HCT116 (cell line): ENCODE measurements at regions not wholly inside any gene's neighbourhood (a gene's known extent, or its start where the extent isn't known, plus 50 kb on each side); places are given as distances from the start of the nearest gene placed in this dataset.

ENCODE experiments used
- ATAC-seq: fragments of 200-7000 bp; cut with Tn5 transposase; 2 replicates; pipeline ENCODE4 v1.9.1; 2020; ENCODE audit warnings: mild to moderate bottlenecking, moderate library complexity
- BruUV-seq: library from RNA; stranded (reverse); fragments of 400-500 nt; replicated peaks from 2 replicates; lab custom pipeline; 2021; lab: Mats Ljungman, UMichigan
- CTCF ChIA-PET: fragments of 300-600 bp; sonication (Branson Sonifier 250); formaldehyde crosslinking; loops from one replicate; lab custom pipeline; 2021; ENCODE audit warnings: antibody characterized with exemption; lab: Charles Lee
- POLR2A ChIA-PET: fragments of 300-600, 350-600 bp; sonication (Branson Sonifier 250); formaldehyde crosslinking; loops from one replicate; lab custom pipeline; 2021; ENCODE audit warnings: antibody characterized with exemption; lab: Charles Lee
- RAD21 ChIA-PET, 2 experiments: fragments of 300-600 bp; sonication (Branson Sonifier 250); formaldehyde crosslinking; loops; one replicate each; lab custom pipeline; 2023; ENCODE audit warnings: low total read pairs in 2 of 2; ENCODE audit not compliant: uncharacterized antibody in 2 of 2, unreplicated experiment in 2 of 2, low non-redundant PET in 1 of 2; lab: Charles Lee
- DNase-seq: peaks from one replicate; pipeline ENCODE4 v3.0.0-alpha.2; 2010; ENCODE audit warnings: low read depth, low spot score
- H2AFZ ChIP-seq: fragments of 200-600 bp; shearing (Covaris generic), sonication (generic); 2 replicates; pipeline ENCODE4 v1.6.1; 2017; ENCODE audit warnings: low read depth, mixed run types, mixed read lengths, antibody characterized with exemption, low read length; ENCODE audit not compliant: poor library complexity, severe bottlenecking
- H3K27ac ChIP-seq: 2 replicates; pipeline ENCODE4 v1.5.1; 2012; ENCODE audit warnings: low read depth, low read length
- H3K27me3 ChIP-seq: fragments of 200-600 bp; sonication (generic); 2 replicates; pipeline ENCODE4 v1.6.1; 2016; ENCODE audit warnings: mixed run types, low read length, mixed read lengths; ENCODE audit not compliant: insufficient read depth
- H3K36me3 ChIP-seq, 2 experiments: fragments of 200-500 bp in 1 of 2; fragments of 200-600 bp in 1 of 2; sonication (Bioruptor generic) in 1 of 2; sonication (generic) in 1 of 2; 2 replicates each; pipeline versions ENCODE4 v1.5.1 to v1.6.1; 2014 to 2016; ENCODE audit warnings: low read length in 2 of 2, inconsistent platforms in 1 of 2, mixed read lengths in 1 of 2, mixed run types in 1 of 2; ENCODE audit not compliant: insufficient read depth in 2 of 2, control insufficient read depth in 1 of 2
- H3K4me1 ChIP-seq, 2 experiments: fragments of 200-600 bp in 1 of 2; sonication (generic) in 1 of 2; 2 replicates each; pipeline versions ENCODE4 v1.5.1 to v1.6.1; 2012 to 2017; ENCODE audit warnings: low read length in 2 of 2, inconsistent platforms in 1 of 2, mild to moderate bottlenecking in 1 of 2, mixed read lengths in 1 of 2, mixed run types in 1 of 2, moderate library complexity in 1 of 2; ENCODE audit not compliant: insufficient read depth in 2 of 2, control insufficient read depth in 1 of 2
- H3K4me2 ChIP-seq: fragments of 200-600 bp; sonication (generic); 2 replicates; pipeline ENCODE4 v1.6.1; 2017; ENCODE audit warnings: mixed run types, low read length, mixed read lengths
- H3K4me3 ChIP-seq, 2 experiments: fragments of 200-600 bp in 1 of 2; sonication (generic) in 1 of 2; replicated peaks in 1 of 2; 2 replicates each; pipeline ENCODE4 v1.5.1; 2011 to 2016; ENCODE audit warnings: low read length in 2 of 2, control low read depth in 1 of 2, low read depth in 1 of 2, mild to moderate bottlenecking in 1 of 2, mixed read lengths in 1 of 2, mixed run types in 1 of 2
- H3K79me2 ChIP-seq: fragments of 200-600 bp; sonication (generic); 2 replicates; pipeline ENCODE4 v1.6.1; 2017; ENCODE audit warnings: mild to moderate bottlenecking, mixed run types, low read length, moderate library complexity, mixed read lengths; ENCODE audit not compliant: insufficient read depth
- H3K9ac ChIP-seq: fragments of 200-600 bp; sonication (generic); 2 replicates; pipeline ENCODE4 v1.6.1; 2016; ENCODE audit warnings: low read length, mixed read lengths
- H3K9me2 ChIP-seq: fragments of 200-600 bp; sonication (generic), shearing (Covaris generic); 2 replicates; pipeline ENCODE4 v1.6.1; 2017; ENCODE audit warnings: mixed run types, mild to moderate bottlenecking, moderate library complexity; ENCODE audit not compliant: insufficient read depth
- H3K9me3 ChIP-seq, 2 experiments: fragments of 200-500 bp in 1 of 2; fragments of 200-600 bp in 1 of 2; sonication (Bioruptor generic) in 1 of 2; sonication (generic) in 1 of 2; 2 replicates each; pipeline ENCODE4 v1.6.1; 2014 to 2017; ENCODE audit warnings: low read length in 2 of 2, mixed read lengths in 2 of 2, inconsistent platforms in 1 of 2, low read depth in 1 of 2, mild to moderate bottlenecking in 1 of 2, mixed run types in 1 of 2, moderate library complexity in 1 of 2; ENCODE audit not compliant: control insufficient read depth in 1 of 2, insufficient read depth in 1 of 2
- H4K20me1 ChIP-seq: fragments of 200-600 bp; sonication (generic), shearing (Covaris generic); 2 replicates; pipeline ENCODE4 v1.6.1; 2017; ENCODE audit warnings: mixed run types, mild to moderate bottlenecking, moderate library complexity; ENCODE audit not compliant: insufficient read depth
- CBX3 ChIP-seq: IDR thresholded peaks from 2 replicates; pipeline ENCODE4 v1.6.1; 2012; ENCODE audit warnings: low read depth
- EGR1 ChIP-seq: IDR thresholded peaks from 2 replicates; pipeline ENCODE4 v1.6.1; 2012; ENCODE audit warnings: low read depth
- ELF1 ChIP-seq: IDR thresholded peaks from 2 replicates; pipeline ENCODE4 v1.6.1; 2012; ENCODE audit warnings: low read depth, borderline replicate concordance
- EZH2 ChIP-seq: fragments of 200-600 bp; sonication (generic); IDR thresholded peaks from 2 replicates; pipeline ENCODE4 v1.6.1; 2017; ENCODE audit warnings: antibody characterized with exemption, mixed run types
- EZH2phosphoT487 ChIP-seq: fragments of 200-600 bp; IDR thresholded peaks from 2 replicates; pipeline ENCODE4 v1.6.1; 2018; ENCODE audit warnings: antibody characterized with exemption, borderline replicate concordance
- JUND ChIP-seq: IDR thresholded peaks from 2 replicates; pipeline ENCODE4 v1.6.1; 2012
- POLR2A ChIP-seq: IDR thresholded peaks from 2 replicates; pipeline ENCODE4 v1.7.0; 2011; ENCODE audit warnings: borderline replicate concordance; ENCODE audit not compliant: insufficient read depth, insufficient read length; ENCODE audit errors: extremely low read depth
- POLR2AphosphoS5 ChIP-seq: IDR thresholded peaks from 2 replicates; pipeline ENCODE4 v1.6.1; 2011; ENCODE audit warnings: mild to moderate bottlenecking, low read depth, low read length, moderate library complexity
- REST ChIP-seq: IDR thresholded peaks from 2 replicates; pipeline ENCODE4 v1.6.1; 2012; ENCODE audit warnings: low read depth
- TCF7L2 ChIP-seq: IDR thresholded peaks from 2 replicates; pipeline ENCODE4 v1.7.0; 2011; ENCODE audit warnings: borderline replicate concordance, inconsistent platforms; ENCODE audit not compliant: insufficient read depth, insufficient read length; ENCODE audit errors: extremely low read depth
- ZBTB33 ChIP-seq: IDR thresholded peaks from 2 replicates; pipeline ENCODE4 v1.6.1; 2011; ENCODE audit warnings: mild to moderate bottlenecking, low read length, moderate library complexity; ENCODE audit not compliant: insufficient replicate concordance; ENCODE audit errors: extremely low read depth
- ZFX ChIP-seq: fragments of 450-650 bp; IDR thresholded peaks from 2 replicates; pipeline ENCODE4 v1.6.1; 2017
- ZNF274 ChIP-seq: fragments of 200-500 bp; sonication (Bioruptor generic); IDR thresholded peaks from 2 replicates; pipeline ENCODE4 v1.6.1; 2014; ENCODE audit warnings: mild to moderate bottlenecking, low read depth, low read length, inconsistent platforms
- intact Hi-C: fragments of 100-400 bp; cut with micrococcal nuclease; formaldehyde crosslinking; loops from 2 replicates; pipeline ENCODE4 v1.10.0; 2022
- TF ChIP-seq, protein P1 (sequence below): IDR thresholded peaks from 2 replicates; pipeline ENCODE4 v1.6.1; 2012

DNA sequence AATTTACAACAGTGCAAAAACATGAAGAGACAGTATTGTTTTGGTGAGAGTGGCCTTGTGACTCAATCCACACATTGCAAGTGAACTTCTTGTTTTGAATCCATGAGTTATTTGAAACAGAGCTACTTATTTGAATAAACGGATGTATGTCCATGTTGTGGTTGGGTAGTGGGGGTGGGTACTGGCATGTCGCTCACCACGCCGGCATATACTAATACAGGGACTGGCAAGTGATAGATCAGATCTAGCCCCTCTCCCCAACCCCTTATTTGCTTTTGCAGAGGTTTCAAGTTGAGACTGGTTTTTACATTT is 83.8 kb downstream of the EDEM1 start:
- H3K4me2 ChIP-seq, result no peak overlapping the region
- intact Hi-C loops, result no loop called here
- H3K36me3 ChIP-seq, result no peaks in the 10 kb centered on the region
- no peak for DNase-seq
- H2AFZ ChIP-seq, result no peak overlapping the region
- no peaks in the 10 kb centered on the region for H3K9me2 ChIP-seq
- ChIA-PET RAD21 (no interaction called here), POLR2A (no interaction called here), CTCF (no interaction called here)
- H3K9me3 ChIP-seq, result no peaks in the 10 kb centered on the region
- H3K4me1 ChIP-seq, result no peaks in the 10 kb centered on the region
- H3K27me3 ChIP-seq, result no peaks in the 10 kb centered on the region
- no peaks in the 10 kb centered on the region for H3K79me2 ChIP-seq
- TF ChIP-seq REST (no peak), EZH2phosphoT487 (no peak), TCF7L2 (no peak), ELF1 (no peak), ZFX (no peak), JUND (no peak), ZBTB33 (no peak), EZH2 (no peak), ZNF274 (no peak), POLR2AphosphoS5 (no peak), EGR1 (no peak), POLR2A (no peak), CBX3 (no peak)
- TF ChIP-seq, protein P1, sequence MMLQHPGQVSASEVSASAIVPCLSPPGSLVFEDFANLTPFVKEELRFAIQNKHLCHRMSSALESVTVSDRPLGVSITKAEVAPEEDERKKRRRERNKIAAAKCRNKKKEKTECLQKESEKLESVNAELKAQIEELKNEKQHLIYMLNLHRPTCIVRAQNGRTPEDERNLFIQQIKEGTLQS, result no peak
- no peak overlapping the region for H3K9ac ChIP-seq
- BruUV-seq, result no TSS peak
- H3K27ac ChIP-seq, result no peak overlapping the region
- no peak overlapping the region for H3K4me3 ChIP-seq
- no peaks in the 10 kb centered on the region for H4K20me1 ChIP-seq
- ATAC-seq, result no peak
